RWPE2 (cell line): ENCODE measurements at regions not wholly inside any gene's neighbourhood (a gene's known extent, or its start where the extent isn't known, plus 50 kb on each side); places are given as distances from the start of the nearest gene placed in this dataset.
"Not testable (repeated sequence)": the region's sequence is repeated elsewhere in the genome, so short reads cannot be mapped to it uniquely, and the experiment has no call there.

Source experiments
- ATAC-seq: fragments of 200-7000 bp; cut with Tn5 transposase; 3 replicates; pipeline ENCODE4 v1.9.1; 2021; ENCODE audit warnings: low read depth
- DNase-seq: peaks from one replicate; pipeline ENCODE4 v3.0.0-alpha.2; 2020; ENCODE audit warnings: low spot score
- H3K27ac ChIP-seq: fragments of 450-650 bp; 2 replicates; pipeline ENCODE4 v1.5.1; 2017; ENCODE audit warnings: mild to moderate bottlenecking; ENCODE audit not compliant: poor library complexity, severe bottlenecking
- H3K27me3 ChIP-seq: fragments of 250-450 bp; sonication (Bioruptor Pico); 2 replicates; pipeline ENCODE4 v1.5.1; 2021; ENCODE audit warnings: mild to moderate bottlenecking, moderate library complexity; ENCODE audit not compliant: insufficient read depth, poor library complexity, severe bottlenecking
- H3K36me3 ChIP-seq: fragments of 250-450 bp; sonication (Bioruptor Pico); 2 replicates; pipeline ENCODE4 v1.5.1; 2020; ENCODE audit warnings: low read depth, mild to moderate bottlenecking, moderate library complexity
- H3K4me1 ChIP-seq: fragments of 250-450 bp; sonication (Bioruptor Pico); 2 replicates; pipeline ENCODE4 v1.5.1; 2021; ENCODE audit warnings: mild to moderate bottlenecking, moderate library complexity; ENCODE audit not compliant: insufficient read depth, poor library complexity, severe bottlenecking
- H3K4me3 ChIP-seq: fragments of 250-450 bp; sonication (Bioruptor Pico); 2 replicates; pipeline ENCODE4 v1.5.1; 2021; ENCODE audit warnings: mild to moderate bottlenecking, moderate library complexity; ENCODE audit not compliant: severe bottlenecking
- H3K9me3 ChIP-seq: fragments of 250-450 bp; sonication (Bioruptor Pico); 2 replicates; pipeline ENCODE4 v1.5.1; 2021; ENCODE audit warnings: mild to moderate bottlenecking, moderate library complexity; ENCODE audit not compliant: severe bottlenecking
- TF ChIP-seq, protein P1 (sequence below): fragments of 450-650 bp; IDR thresholded peaks from one replicate; pipeline ENCODE4 v1.5.1; 2017; ENCODE audit warnings: mild to moderate bottlenecking, moderate library complexity; ENCODE audit not compliant: poor library complexity, severe bottlenecking

DNA sequence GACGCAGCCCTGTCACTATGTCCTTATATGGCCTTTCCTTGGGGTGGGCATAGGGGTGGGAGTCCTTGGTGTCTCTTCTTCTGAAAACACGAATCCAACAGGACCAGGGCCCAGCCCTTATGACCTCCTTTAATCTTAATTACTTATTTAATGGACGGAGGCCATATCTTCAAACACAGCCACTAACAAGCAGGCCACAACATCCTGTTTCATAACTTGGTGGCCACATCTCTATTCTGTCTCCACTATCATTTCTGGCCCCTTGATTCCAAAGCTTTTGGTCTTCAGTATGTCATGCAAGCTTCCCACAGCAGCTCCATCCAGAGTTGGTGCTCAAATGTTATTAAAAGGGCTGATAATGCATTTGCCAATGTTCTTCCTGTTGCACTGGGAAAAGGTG lies 287.3 kb upstream of the SMIM21 start:
- no peaks in the 10 kb centered on the region for H3K36me3 ChIP-seq
- no peaks in the 10 kb centered on the region for H3K9me3 ChIP-seq
- TF ChIP-seq, protein P1, sequence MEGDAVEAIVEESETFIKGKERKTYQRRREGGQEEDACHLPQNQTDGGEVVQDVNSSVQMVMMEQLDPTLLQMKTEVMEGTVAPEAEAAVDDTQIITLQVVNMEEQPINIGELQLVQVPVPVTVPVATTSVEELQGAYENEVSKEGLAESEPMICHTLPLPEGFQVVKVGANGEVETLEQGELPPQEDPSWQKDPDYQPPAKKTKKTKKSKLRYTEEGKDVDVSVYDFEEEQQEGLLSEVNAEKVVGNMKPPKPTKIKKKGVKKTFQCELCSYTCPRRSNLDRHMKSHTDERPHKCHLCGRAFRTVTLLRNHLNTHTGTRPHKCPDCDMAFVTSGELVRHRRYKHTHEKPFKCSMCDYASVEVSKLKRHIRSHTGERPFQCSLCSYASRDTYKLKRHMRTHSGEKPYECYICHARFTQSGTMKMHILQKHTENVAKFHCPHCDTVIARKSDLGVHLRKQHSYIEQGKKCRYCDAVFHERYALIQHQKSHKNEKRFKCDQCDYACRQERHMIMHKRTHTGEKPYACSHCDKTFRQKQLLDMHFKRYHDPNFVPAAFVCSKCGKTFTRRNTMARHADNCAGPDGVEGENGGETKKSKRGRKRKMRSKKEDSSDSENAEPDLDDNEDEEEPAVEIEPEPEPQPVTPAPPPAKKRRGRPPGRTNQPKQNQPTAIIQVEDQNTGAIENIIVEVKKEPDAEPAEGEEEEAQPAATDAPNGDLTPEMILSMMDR: no peak
- no peak for DNase-seq
- H3K27me3 ChIP-seq: peaks cover 4% of the 10 kb centered on the region
- no peak overlapping the region for H3K4me3 ChIP-seq
- H3K27ac ChIP-seq: no peak overlapping the region
- ATAC-seq: no peak
- H3K4me1 ChIP-seq: no peaks in the 10 kb centered on the region

DNA sequence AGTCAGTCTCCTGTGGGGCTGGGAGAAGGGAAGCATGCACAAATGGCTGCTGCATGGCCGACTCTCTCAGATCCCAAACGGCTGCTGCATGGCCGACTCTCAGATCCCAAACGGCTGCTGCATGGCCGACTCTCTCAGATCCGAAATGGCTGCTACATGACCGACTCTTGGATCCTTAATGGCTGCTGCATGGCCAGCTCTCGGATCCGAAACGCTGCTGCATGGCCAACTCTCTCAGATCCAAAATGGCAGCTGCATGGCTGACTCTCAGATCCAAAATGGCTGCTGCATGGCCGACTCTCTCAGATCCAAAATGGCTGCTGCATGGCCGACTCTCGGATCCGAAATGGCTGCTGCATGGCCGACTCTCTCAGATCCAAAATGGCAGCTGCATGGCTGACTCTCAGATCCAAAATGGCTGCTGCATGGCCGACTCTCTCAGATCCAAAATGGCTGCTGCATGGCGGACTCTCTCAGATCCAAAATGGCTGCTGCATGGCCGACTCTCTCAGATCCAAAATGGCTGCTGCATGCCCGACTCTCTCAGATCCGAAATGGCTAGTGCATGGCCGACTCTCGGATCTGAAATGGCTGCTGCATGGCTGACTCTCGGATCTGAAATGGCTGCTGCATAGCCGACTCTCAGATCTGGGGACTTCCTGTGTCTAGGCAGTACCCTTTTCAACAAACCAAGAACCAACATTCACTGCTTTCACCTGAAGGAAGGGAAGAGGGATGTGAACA lies 284.8 kb upstream of the SMIM21 start:
- H3K9me3 ChIP-seq, ATAC-seq, H3K4me3 ChIP-seq, H3K27ac ChIP-seq, H3K27me3 ChIP-seq, H3K4me1 ChIP-seq, DNase-seq, H3K36me3 ChIP-seq: not testable (repeated sequence)

DNA sequence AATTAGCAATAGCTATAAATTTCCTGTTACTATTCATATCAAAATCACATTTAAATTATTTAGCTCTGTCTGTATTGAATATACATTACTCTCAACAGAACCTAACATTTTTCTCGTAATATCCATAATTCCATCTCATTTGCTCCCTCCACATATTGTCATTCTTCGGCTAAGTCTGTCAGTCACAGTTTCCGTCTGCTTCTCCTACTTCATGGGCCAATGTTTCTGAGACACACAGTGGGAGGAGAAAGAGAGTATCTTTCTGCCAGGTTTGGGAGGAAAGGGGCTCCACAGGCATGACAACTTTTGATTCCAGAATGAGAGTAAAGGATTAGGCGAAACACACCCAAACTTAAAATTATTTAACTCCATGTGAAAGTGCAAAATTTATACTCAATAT lies 273.1 kb upstream of the SMIM21 start:
- Histone ChIP-seq H3K4me1 (no peaks in the 10 kb centered on the region), H3K36me3 (no peaks in the 10 kb centered on the region), H3K27ac (no peak overlapping the region), H3K27me3 (no peaks in the 10 kb centered on the region), H3K4me3 (no peak overlapping the region), H3K9me3 (no peaks in the 10 kb centered on the region)
- TF ChIP-seq, protein P1: no peak
- ATAC-seq: no peak
- DNase-seq: no peak

DNA sequence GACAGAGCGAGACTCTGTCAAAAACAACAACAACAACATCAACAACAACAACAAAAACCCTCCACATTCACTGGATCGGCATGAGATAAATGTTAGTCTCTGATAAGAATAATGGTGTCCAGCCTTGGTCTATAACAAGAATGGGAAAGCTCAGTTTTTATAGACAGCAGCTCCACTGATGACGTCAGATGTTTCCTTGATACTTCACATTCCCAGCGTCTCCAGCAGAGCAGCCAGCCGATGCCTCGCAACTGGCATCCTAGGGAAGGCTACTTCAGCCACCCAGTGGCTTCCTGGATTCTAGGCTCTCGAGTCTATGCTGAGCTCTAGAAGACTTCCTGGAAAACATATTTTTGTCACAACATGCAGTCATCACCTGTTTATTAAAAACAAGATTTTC lies 271.4 kb upstream of the SMIM21 start:
- Histone ChIP-seq H3K36me3 (no peaks in the 10 kb centered on the region), H3K4me3 (no peak overlapping the region), H3K27ac (no peak overlapping the region), H3K4me1 (no peaks in the 10 kb centered on the region), H3K27me3 (no peaks in the 10 kb centered on the region), H3K9me3 (no peaks in the 10 kb centered on the region)
- no peak for ATAC-seq
- DNase-seq: no peak
- TF ChIP-seq, protein P1: no peak

DNA sequence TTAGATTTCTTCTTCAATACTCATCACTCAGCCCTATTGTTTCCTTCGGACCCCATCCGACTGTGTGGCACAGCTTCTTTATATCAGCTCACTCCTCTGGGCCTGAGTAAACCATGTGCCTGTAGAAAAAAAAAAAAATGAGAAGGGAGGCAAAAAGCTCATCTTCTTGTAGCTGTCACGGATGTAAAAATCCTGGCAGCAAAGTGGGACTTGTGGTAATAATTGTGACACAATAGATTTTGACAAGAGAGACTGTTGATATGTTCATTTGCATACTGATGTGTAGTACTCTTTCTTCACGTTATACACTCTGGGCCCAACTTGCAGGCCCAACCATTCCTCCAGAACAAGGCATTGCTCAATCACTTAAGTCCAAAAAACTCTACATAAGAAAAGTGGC lies 270.0 kb upstream of the SMIM21 start:
- no peaks in the 10 kb centered on the region for H3K36me3 ChIP-seq
- DNase-seq (no peak), ATAC-seq (no peak)
- H3K27me3 ChIP-seq: no peaks in the 10 kb centered on the region
- H3K4me3 ChIP-seq: no peak overlapping the region
- TF ChIP-seq, protein P1: no peak
- H3K4me1 ChIP-seq: no peaks in the 10 kb centered on the region
- H3K27ac ChIP-seq: no peak overlapping the region
- H3K9me3 ChIP-seq: no peaks in the 10 kb centered on the region
